ENCODE measurements at regions not wholly inside any gene's neighbourhood (a gene's known extent, or its start where the extent isn't known, plus 50 kb on each side); places are given as distances from the start of the nearest gene placed in this dataset.
"Not testable (repeated sequence)": the region's sequence is repeated elsewhere in the genome, so short reads cannot be mapped to it uniquely, and the experiment has no call there.

DNA sequence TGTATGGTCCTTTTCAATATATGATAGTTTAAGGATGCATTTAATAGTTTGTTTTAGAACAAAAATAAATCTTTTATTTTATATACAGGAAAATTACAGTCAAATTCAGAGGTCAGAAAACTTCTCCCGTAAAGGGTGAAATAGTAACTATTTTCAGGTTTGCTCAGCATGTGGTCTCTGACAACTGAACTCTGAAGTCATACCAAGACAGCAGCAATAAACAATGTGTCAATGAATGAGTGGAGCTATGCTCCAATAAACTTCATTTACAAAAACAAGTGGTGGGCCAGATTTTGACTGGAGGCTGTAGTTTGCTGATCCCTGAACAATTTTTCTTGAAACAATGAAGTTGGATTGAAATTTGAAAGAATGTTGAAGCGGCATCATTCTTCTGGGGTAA is 123.6 kb downstream of the ZNF248 start:
- intact Hi-C loops (cut with micrococcal nuclease), result no loop called here
- ATAC-seq (no peak), DNase-seq (no peak)
- CTCF ChIA-PET, result no interaction called here
- H3K9me3 Mint-ChIP-seq, result peaks cover 1% of the 10 kb centered on the region
- no peak overlapping the region for H3K27ac Mint-ChIP-seq
- no peak overlapping the region for H3K4me3 Mint-ChIP-seq
- POLR2A ChIA-PET, result no interaction called here
- no peaks in the 10 kb centered on the region for H3K36me3 Mint-ChIP-seq (ENCODE audit: low read depth)
- TF ChIP-seq, protein P1, sequence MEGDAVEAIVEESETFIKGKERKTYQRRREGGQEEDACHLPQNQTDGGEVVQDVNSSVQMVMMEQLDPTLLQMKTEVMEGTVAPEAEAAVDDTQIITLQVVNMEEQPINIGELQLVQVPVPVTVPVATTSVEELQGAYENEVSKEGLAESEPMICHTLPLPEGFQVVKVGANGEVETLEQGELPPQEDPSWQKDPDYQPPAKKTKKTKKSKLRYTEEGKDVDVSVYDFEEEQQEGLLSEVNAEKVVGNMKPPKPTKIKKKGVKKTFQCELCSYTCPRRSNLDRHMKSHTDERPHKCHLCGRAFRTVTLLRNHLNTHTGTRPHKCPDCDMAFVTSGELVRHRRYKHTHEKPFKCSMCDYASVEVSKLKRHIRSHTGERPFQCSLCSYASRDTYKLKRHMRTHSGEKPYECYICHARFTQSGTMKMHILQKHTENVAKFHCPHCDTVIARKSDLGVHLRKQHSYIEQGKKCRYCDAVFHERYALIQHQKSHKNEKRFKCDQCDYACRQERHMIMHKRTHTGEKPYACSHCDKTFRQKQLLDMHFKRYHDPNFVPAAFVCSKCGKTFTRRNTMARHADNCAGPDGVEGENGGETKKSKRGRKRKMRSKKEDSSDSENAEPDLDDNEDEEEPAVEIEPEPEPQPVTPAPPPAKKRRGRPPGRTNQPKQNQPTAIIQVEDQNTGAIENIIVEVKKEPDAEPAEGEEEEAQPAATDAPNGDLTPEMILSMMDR (IDR thresholded peaks at IDR 0.05), result no peak
- H3K4me1 Mint-ChIP-seq (ENCODE audit: low read depth), result no peaks in the 10 kb centered on the region
- H3K27me3 Mint-ChIP-seq, result peaks cover 2% of the 10 kb centered on the region

DNA sequence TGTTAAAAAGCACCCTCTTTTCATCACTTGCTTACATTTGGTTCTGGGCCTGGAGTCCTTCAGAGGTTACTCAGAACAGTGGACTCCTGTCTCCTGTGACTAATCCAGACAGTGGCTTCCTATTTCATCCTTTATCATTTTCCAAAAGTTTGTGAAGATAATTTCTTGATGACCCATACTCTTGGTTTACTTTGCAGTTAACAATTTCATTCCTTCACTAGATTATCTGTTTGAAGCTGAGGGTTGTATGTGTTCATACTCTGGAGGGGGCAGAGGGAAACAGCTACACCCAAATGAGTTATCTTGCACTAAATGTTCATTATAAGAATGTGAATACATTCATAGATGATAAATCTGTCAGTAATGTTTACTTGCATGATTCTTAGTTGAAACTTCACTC is 124.7 kb downstream of the ZNF248 start:
- H3K36me3 Mint-ChIP-seq (ENCODE audit: low read depth), result no peaks in the 10 kb centered on the region
- no peak overlapping the region for H3K4me3 Mint-ChIP-seq
- ChIA-PET POLR2A (no interaction called here), CTCF (no interaction called here)
- peaks cover 1% of the 10 kb centered on the region for H3K9me3 Mint-ChIP-seq
- intact Hi-C loops (cut with micrococcal nuclease), result no loop called here
- H3K4me1 Mint-ChIP-seq (ENCODE audit: low read depth), result no peaks in the 10 kb centered on the region
- no peak overlapping the region for H3K27ac Mint-ChIP-seq
- ATAC-seq (no peak), DNase-seq (no peak)
- TF ChIP-seq, protein P1 (IDR thresholded peaks at IDR 0.05), result no peak
- H3K27me3 Mint-ChIP-seq, result peaks cover 2% of the 10 kb centered on the region

GRCh38 chr10:37728830-37729229 is 128.6 kb downstream of the ZNF248 start:
- Mint-ChIP-seq H3K4me3 (no peak overlapping the region), H3K9me3 (peaks cover 4% of the 10 kb centered on the region), H3K36me3 (ENCODE audit: low read depth) (peaks cover 1% of the 10 kb centered on the region), H3K27me3 (peaks cover 2% of the 10 kb centered on the region), H3K27ac (no peak overlapping the region), H3K4me1 (ENCODE audit: low read depth) (no peaks in the 10 kb centered on the region)
- ChIA-PET POLR2A (no interaction called here), CTCF (no interaction called here)
- ATAC-seq (no peak), DNase-seq (no peak)
- TF ChIP-seq, protein P1 (IDR thresholded peaks at IDR 0.05), result no peak
- intact Hi-C loops (cut with micrococcal nuclease), result no loop called here

GRCh38 chr10:37727491-37728352 is 129.7 kb downstream of the ZNF248 start:
- no peak for ATAC-seq
- Mint-ChIP-seq H3K27ac (no peak overlapping the region), H3K36me3 (ENCODE audit: low read depth) (peaks cover 1% of the 10 kb centered on the region), H3K9me3 (peaks cover 4% of the 10 kb centered on the region), H3K27me3 (peaks cover 2% of the 10 kb centered on the region), H3K4me3 (no peak overlapping the region), H3K4me1 (ENCODE audit: low read depth) (no peaks in the 10 kb centered on the region)
- TF ChIP-seq, protein P1 (IDR thresholded peaks at IDR 0.05), result no peak
- CTCF ChIA-PET, result no interaction called here
- intact Hi-C loops (cut with micrococcal nuclease), result no loop called here
- POLR2A ChIA-PET, result no interaction called here
- no peak for DNase-seq

DNA sequence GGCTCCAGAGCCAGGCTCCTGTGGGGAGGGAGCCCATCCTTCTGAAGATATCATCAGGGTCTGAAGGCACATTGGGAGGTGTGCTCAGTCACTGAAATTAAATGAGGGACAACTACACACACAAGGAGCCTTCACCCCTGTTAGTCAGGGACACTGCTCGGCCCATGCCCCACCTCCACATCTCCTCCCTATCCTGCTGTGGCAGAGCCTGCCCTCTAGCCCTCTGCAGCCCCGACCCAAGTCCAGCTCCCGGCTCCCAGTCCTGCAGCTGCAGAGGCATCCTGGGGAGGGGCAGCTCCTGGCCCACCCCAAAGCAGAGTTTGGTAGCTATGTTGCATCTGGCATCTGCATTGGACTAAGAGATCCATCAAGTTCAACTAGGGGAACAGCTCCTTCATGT is 136.3 kb downstream of the ZNF248 start:
- ATAC-seq, result no peak
- DNase-seq, result no peak
- Mint-ChIP-seq H3K27me3 (no peaks in the 10 kb centered on the region), H3K9me3 (peaks cover 12% of the 10 kb centered on the region), H3K27ac (no peak overlapping the region), H3K4me3 (no peak overlapping the region), H3K36me3 (ENCODE audit: low read depth) (no peaks in the 10 kb centered on the region), H3K4me1 (ENCODE audit: low read depth) (no peaks in the 10 kb centered on the region)
- CTCF ChIA-PET, result no interaction called here
- POLR2A ChIA-PET, result interaction anchor here (0.7 kb wide), 1 partner anchor 126 kb away, joined by 3 read pairs; no protein-coding TSS in a partner anchor
- TF ChIP-seq, protein P1 (IDR thresholded peaks at IDR 0.05), result no peak
- intact Hi-C loops (cut with micrococcal nuclease), result no loop called here

DNA sequence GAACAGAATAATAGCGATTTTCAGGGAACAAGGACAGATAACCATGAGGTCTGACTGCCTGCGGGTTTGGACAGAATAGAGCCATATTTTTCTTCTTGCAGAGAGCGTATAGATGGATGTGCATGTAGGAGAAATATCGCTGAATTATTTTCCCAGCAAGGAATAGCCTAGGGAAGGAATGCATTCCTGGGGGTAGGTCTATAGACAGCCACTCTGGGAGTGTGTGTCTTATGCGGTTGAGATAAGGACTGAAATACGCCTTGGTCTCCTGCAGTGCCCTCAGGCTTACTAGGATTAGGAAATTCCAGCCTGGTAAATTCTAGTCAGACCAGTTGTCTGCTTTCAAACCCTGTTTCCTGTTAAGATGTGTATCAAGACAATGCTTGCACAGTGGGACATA is 139.3 kb downstream of the ZNF248 start:
- intact Hi-C loops (cut with micrococcal nuclease); DNase-seq; CTCF ChIA-PET: not testable (repeated sequence)

More for the DNA sequence above, 139.3 kb downstream of the ZNF248 start:
- H3K4me1 Mint-ChIP-seq (ENCODE audit: low read depth); H3K36me3 Mint-ChIP-seq (ENCODE audit: low read depth); H3K27ac Mint-ChIP-seq; H3K27me3 Mint-ChIP-seq; POLR2A ChIA-PET; ATAC-seq; H3K4me3 Mint-ChIP-seq: not testable (repeated sequence)
- peaks cover 13% of the 10 kb centered on the region for H3K9me3 Mint-ChIP-seq

Data from activated CD8-positive, alpha-beta T cell treated with anti-CD3 and anti-CD28 coated beads for 36 hours (primary cell).